ENCODE measurements at regions not wholly inside any gene's neighbourhood (a gene's known extent, or its start where the extent isn't known, plus 50 kb on each side); places are given as distances from the start of the nearest gene placed in this dataset.

DNA sequence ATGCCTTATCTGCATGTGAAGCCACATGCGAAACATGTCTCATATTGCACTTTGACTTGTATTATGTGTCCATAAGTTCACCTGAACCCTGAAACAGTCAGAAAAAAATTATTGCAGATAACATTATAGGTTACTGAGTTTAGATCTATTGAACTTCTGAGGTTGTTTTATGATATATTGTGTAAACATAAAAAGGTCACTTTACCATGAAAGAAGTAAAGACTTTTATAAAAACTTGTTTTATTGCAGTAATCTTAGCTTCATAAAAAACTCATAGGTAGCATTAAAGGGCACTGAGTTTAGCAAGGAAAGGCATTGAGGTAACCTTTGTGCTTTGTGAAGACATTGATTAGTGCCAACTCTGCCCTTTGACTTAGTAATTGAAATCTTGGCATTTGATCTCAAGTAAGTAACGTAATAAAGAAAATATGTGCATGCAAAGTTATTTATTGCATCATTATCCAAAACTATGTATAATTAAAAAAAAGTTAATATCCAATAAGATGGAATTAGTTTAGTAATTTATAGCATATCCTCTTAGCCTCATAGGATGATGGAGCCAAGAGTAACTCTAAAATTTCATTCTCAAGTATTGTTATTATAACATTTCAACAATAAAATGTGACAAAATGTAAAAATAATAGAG, 313.3 kb upstream of the ATP2B1 start:
- TF ChIP-seq EZH2phosphoT487 (IDR thresholded peaks at IDR 0.05; ENCODE audit: low read length) (no peak), EZH2 (optimal IDR thresholded peaks at IDR 0.05; ENCODE audit: low read depth, low read length) (no peak)
- TF ChIP-seq, protein P1, sequence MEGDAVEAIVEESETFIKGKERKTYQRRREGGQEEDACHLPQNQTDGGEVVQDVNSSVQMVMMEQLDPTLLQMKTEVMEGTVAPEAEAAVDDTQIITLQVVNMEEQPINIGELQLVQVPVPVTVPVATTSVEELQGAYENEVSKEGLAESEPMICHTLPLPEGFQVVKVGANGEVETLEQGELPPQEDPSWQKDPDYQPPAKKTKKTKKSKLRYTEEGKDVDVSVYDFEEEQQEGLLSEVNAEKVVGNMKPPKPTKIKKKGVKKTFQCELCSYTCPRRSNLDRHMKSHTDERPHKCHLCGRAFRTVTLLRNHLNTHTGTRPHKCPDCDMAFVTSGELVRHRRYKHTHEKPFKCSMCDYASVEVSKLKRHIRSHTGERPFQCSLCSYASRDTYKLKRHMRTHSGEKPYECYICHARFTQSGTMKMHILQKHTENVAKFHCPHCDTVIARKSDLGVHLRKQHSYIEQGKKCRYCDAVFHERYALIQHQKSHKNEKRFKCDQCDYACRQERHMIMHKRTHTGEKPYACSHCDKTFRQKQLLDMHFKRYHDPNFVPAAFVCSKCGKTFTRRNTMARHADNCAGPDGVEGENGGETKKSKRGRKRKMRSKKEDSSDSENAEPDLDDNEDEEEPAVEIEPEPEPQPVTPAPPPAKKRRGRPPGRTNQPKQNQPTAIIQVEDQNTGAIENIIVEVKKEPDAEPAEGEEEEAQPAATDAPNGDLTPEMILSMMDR (IDR thresholded peaks at IDR 0.05; ENCODE audit: low read length): no peak

DNA sequence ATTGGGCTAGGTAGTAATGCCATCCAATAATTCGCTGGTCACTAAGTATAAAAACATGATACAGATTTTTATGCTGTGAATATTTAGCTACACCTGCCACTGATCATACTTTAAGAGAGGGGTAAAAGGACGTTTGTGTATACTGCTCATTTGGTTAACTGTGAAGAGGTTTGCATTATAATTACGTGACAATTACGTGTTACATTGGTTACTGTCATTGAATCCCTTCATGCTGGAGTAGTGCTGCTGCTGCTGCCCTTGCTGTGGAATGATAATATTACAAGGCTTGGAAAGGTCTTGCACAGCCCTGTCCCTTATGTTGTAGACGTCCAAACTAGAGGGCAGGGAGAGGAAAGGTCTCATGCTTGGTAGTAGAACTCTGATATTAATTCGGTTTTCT, 312.2 kb upstream of the ATP2B1 start:
- H3K4me1 ChIP-seq (ENCODE audit: low read length): no peaks in the 10 kb centered on the region
- no peak for TF ChIP-seq EZH2phosphoT487 (IDR thresholded peaks at IDR 0.05; ENCODE audit: low read length)
- TF ChIP-seq, protein P1 (IDR thresholded peaks at IDR 0.05; ENCODE audit: low read length): no peak

More for the DNA sequence above, 313.3 kb upstream of the ATP2B1 start:
- Histone ChIP-seq H3K9me3 (replicated peaks; ENCODE audit: insufficient read depth, low read length) (no peaks in the 10 kb centered on the region), H3K27me3 (replicated peaks; ENCODE audit: insufficient read depth, low read length) (no peaks in the 10 kb centered on the region), H2AFZ (ENCODE audit: low read length) (no peak overlapping the region), H3K4me3 (ENCODE audit: low read length) (no peak overlapping the region), H3K4me1 (ENCODE audit: low read length) (no peaks in the 10 kb centered on the region), H3K36me3 (replicated peaks; ENCODE audit: insufficient read depth, low read length) (no peaks in the 10 kb centered on the region), H4K20me1 (ENCODE audit: insufficient read depth, low read length) (no peaks in the 10 kb centered on the region), H3K79me2 (ENCODE audit: low read length) (no peaks in the 10 kb centered on the region), H3F3A (ENCODE audit: insufficient read depth, low read length) (no peaks in the 10 kb centered on the region), H3K9me2 (replicated peaks; ENCODE audit: insufficient read depth, low read length) (no peaks in the 10 kb centered on the region), H3K4me2 (ENCODE audit: low read depth, low read length) (no peak overlapping the region), H3K27ac (ENCODE audit: low read length) (no peak overlapping the region), H3K9ac (ENCODE audit: low read length) (no peak overlapping the region)
- no peak for DNase-seq

DNA sequence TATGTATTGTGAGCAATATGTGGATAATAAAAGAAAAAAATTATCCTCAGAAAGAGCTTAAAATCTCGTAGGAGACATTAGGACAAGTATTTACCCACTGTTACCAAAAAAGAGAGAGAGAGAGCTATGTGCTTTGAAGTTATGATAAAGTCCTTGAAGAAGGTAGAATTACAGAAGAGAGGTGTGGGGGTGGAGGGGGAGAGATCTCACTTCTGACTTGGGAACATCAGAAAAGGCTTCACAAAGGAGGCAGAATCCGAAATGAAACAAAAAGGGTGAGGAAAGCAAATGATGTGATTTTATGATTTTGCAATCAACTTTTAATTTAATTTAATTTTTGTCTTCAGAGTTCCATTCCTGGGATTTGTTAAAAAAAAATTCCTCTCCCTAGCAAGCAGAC, 311.8 kb upstream of the ATP2B1 start:
- H4K20me1 ChIP-seq (ENCODE audit: insufficient read depth, low read length): no peaks in the 10 kb centered on the region
- no peaks in the 10 kb centered on the region for H3K36me3 ChIP-seq (replicated peaks; ENCODE audit: insufficient read depth, low read length)
- H3K9me2 ChIP-seq (replicated peaks; ENCODE audit: insufficient read depth, low read length): no peaks in the 10 kb centered on the region
- H2AFZ ChIP-seq (ENCODE audit: low read length): no peak overlapping the region
- H3K4me1 ChIP-seq (ENCODE audit: low read length): no peaks in the 10 kb centered on the region
- H3K9me3 ChIP-seq (replicated peaks; ENCODE audit: insufficient read depth, low read length): no peaks in the 10 kb centered on the region
- no peak for TF ChIP-seq EZH2phosphoT487 (IDR thresholded peaks at IDR 0.05; ENCODE audit: low read length)
- TF ChIP-seq EZH2 (optimal IDR thresholded peaks at IDR 0.05; ENCODE audit: low read depth, low read length): no peak
- TF ChIP-seq, protein P1 (IDR thresholded peaks at IDR 0.05; ENCODE audit: low read length): no peak
- H3K9ac ChIP-seq (ENCODE audit: low read length): no peak overlapping the region
- H3K27ac ChIP-seq (ENCODE audit: low read length): no peak overlapping the region
- no peak overlapping the region for H3K4me2 ChIP-seq (ENCODE audit: low read depth, low read length)
- no peak for DNase-seq
- H3F3A ChIP-seq (ENCODE audit: insufficient read depth, low read length): no peaks in the 10 kb centered on the region
- H3K4me3 ChIP-seq (ENCODE audit: low read length): no peak overlapping the region
- no peaks in the 10 kb centered on the region for H3K27me3 ChIP-seq (replicated peaks; ENCODE audit: insufficient read depth, low read length)
- H3K79me2 ChIP-seq (ENCODE audit: low read length): no peaks in the 10 kb centered on the region

More for the DNA sequence above, 312.2 kb upstream of the ATP2B1 start:
- H3K27me3 ChIP-seq (replicated peaks; ENCODE audit: insufficient read depth, low read length): no peaks in the 10 kb centered on the region
- H3K9me3 ChIP-seq (replicated peaks; ENCODE audit: insufficient read depth, low read length): no peaks in the 10 kb centered on the region
- H4K20me1 ChIP-seq (ENCODE audit: insufficient read depth, low read length): no peaks in the 10 kb centered on the region
- H3K4me3 ChIP-seq (ENCODE audit: low read length): no peak overlapping the region
- H3K27ac ChIP-seq (ENCODE audit: low read length): no peak overlapping the region
- no peak overlapping the region for H3K4me2 ChIP-seq (ENCODE audit: low read depth, low read length)
- no peak overlapping the region for H2AFZ ChIP-seq (ENCODE audit: low read length)
- H3K9me2 ChIP-seq (replicated peaks; ENCODE audit: insufficient read depth, low read length): no peaks in the 10 kb centered on the region
- no peak overlapping the region for H3K9ac ChIP-seq (ENCODE audit: low read length)
- no peaks in the 10 kb centered on the region for H3K36me3 ChIP-seq (replicated peaks; ENCODE audit: insufficient read depth, low read length)
- no peak for DNase-seq
- H3F3A ChIP-seq (ENCODE audit: insufficient read depth, low read length): no peaks in the 10 kb centered on the region
- no peaks in the 10 kb centered on the region for H3K79me2 ChIP-seq (ENCODE audit: low read length)
